H1 (cell line): ENCODE measurements at regions not wholly inside any gene's neighbourhood (a gene's known extent, or its start where the extent isn't known, plus 50 kb on each side); places are given as distances from the start of the nearest gene placed in this dataset.

ENCODE experiments used
- CTCF ChIA-PET: fragments of 300-600 bp; sonication (Branson Sonifier 250); formaldehyde crosslinking; loops from one replicate; lab custom pipeline; 2021; ENCODE audit not compliant: partially characterized antibody; lab: Charles Lee
- POLR2A ChIA-PET: fragments of 300-600 bp; sonication (Branson Sonifier 250); formaldehyde crosslinking; loops from one replicate; lab custom pipeline; 2021; ENCODE audit warnings: inconsistent platforms; ENCODE audit not compliant: partially characterized antibody; lab: Charles Lee
- DNase-seq, 2 experiments: peaks; one replicate each; pipeline versions ENCODE4 v3.0.0 to v3.0.0-alpha.2; 2010 to 2022; ENCODE audit warnings: low spot score in 2 of 2, low read depth in 1 of 2, mixed read lengths in 1 of 2
- FAIRE-seq: peaks from 2 replicates; lab custom pipeline; 2011; peaks lifted over from hg19 to GRCh38; lab: Jason Lieb, UNC
- H2AFZ ChIP-seq: 2 replicates; pipeline ENCODE4 v1.8.1; 2012; ENCODE audit warnings: low read length, inconsistent platforms
- H2AK5ac ChIP-seq: 2 replicates; pipeline ENCODE4 v1.6.1; 2013; ENCODE audit warnings: low read depth, low read length
- H2BK120ac ChIP-seq: replicated peaks from 2 replicates; pipeline ENCODE3; 2013; ENCODE audit warnings: low read depth, low read length, inconsistent platforms
- H2BK12ac ChIP-seq: 2 replicates; pipeline ENCODE4 v1.6.1; 2013; ENCODE audit warnings: low read depth, low read length
- H2BK15ac ChIP-seq: 2 replicates; pipeline ENCODE4 v1.6.1; 2013; ENCODE audit warnings: low read length
- H2BK20ac ChIP-seq: 2 replicates; pipeline ENCODE4 v1.6.1; 2013; ENCODE audit warnings: low read length
- H2BK5ac ChIP-seq: 2 replicates; pipeline ENCODE4 v1.6.1; 2013; ENCODE audit warnings: low read depth, low read length
- H3K14ac ChIP-seq: 2 replicates; pipeline ENCODE4 v1.6.1; 2013; ENCODE audit warnings: inconsistent platforms; ENCODE audit not compliant: insufficient read length
- H3K18ac ChIP-seq: 2 replicates; pipeline ENCODE4 v1.6.1; 2013; ENCODE audit warnings: low read length; ENCODE audit errors: extremely low read depth
- H3K23ac ChIP-seq: 2 replicates; pipeline ENCODE4 v1.6.1; 2013; ENCODE audit warnings: inconsistent platforms; ENCODE audit not compliant: insufficient read length
- H3K23me2 ChIP-seq: 2 replicates; pipeline ENCODE4 v1.6.1; 2013; ENCODE audit warnings: low read depth, low read length
- H3K27ac ChIP-seq: 2 replicates; pipeline ENCODE4 v1.6.1; 2011; ENCODE audit warnings: low read depth, low read length, inconsistent platforms
- H3K27me3 ChIP-seq, 4 experiments: replicated peaks in 1 of 4; 1 replicate in 1 of 4; 2 replicates in 3 of 4; pipeline versions ENCODE4 v1.6.1 to v1.8.1; 2011 to 2013; ENCODE audit warnings: low read length in 3 of 4, mild to moderate bottlenecking in 3 of 4, inconsistent platforms in 2 of 4, mixed read lengths in 2 of 4, moderate library complexity in 1 of 4; ENCODE audit not compliant: control insufficient read depth in 3 of 4, insufficient read depth in 3 of 4; ENCODE audit errors: extremely low read depth in 1 of 4
- H3K36me3 ChIP-seq, 4 experiments: 2 replicates each; pipeline versions ENCODE4 v1.6.1 to v1.8.1; 2011 to 2013; ENCODE audit warnings: mild to moderate bottlenecking in 4 of 4, low read length in 3 of 4, moderate library complexity in 2 of 4, control low read depth in 1 of 4, inconsistent platforms in 1 of 4; ENCODE audit not compliant: insufficient read depth in 4 of 4, control insufficient read depth in 2 of 4
- H3K4ac ChIP-seq: replicated peaks from 2 replicates; pipeline ENCODE3; 2013; ENCODE audit warnings: low read length, low read depth, mixed read lengths, inconsistent platforms; ENCODE audit not compliant: insufficient read length
- H3K4me1 ChIP-seq, 4 experiments: replicated peaks in 1 of 4; 1 replicate in 1 of 4; 2 replicates in 3 of 4; pipeline versions ENCODE4 v1.6.1 to v1.8.1; 2011 to 2013; ENCODE audit warnings: low read length in 3 of 4, inconsistent platforms in 2 of 4, mixed read lengths in 1 of 4; ENCODE audit not compliant: insufficient read depth in 4 of 4, control insufficient read depth in 3 of 4
- H3K4me2 ChIP-seq, 2 experiments: 2 replicates each; pipeline versions ENCODE4 v1.6.1 to v1.8.1; 2011 to 2013; ENCODE audit warnings: low read depth in 2 of 2, low read length in 2 of 2, control low read depth in 1 of 2, inconsistent platforms in 1 of 2, mild to moderate bottlenecking in 1 of 2; ENCODE audit not compliant: insufficient read depth in 1 of 2
- H3K4me3 ChIP-seq, 4 experiments: fragments of 200-600, 300-600 bp in 1 of 4; sonication (generic), shearing (Covaris generic), sonication (Bioruptor Twin) in 1 of 4; 2 replicates each; pipeline versions ENCODE4 v1.5.1 to v1.8.1; 2011 to 2016; ENCODE audit warnings: low read length in 4 of 4, low read depth in 3 of 4, control low read depth in 2 of 4, inconsistent platforms in 2 of 4, mild to moderate bottlenecking in 2 of 4, mixed read lengths in 1 of 4, moderate library complexity in 1 of 4; ENCODE audit not compliant: insufficient read depth in 2 of 4; ENCODE audit errors: extremely low read depth in 1 of 4
- H3K56ac ChIP-seq: replicated peaks from 2 replicates; pipeline ENCODE3; 2013; ENCODE audit warnings: low read depth, mild to moderate bottlenecking, mixed read lengths, low read length, inconsistent platforms; ENCODE audit not compliant: insufficient read length
- H3K79me1 ChIP-seq: 2 replicates; pipeline ENCODE4 v1.6.1; 2013; ENCODE audit warnings: low read depth, low read length, control low read depth
- H3K79me2 ChIP-seq, 2 experiments: 2 replicates each; pipeline versions ENCODE4 v1.6.1 to v1.8.1; 2012 to 2013; ENCODE audit warnings: low read length in 2 of 2, mild to moderate bottlenecking in 2 of 2, inconsistent platforms in 1 of 2; ENCODE audit not compliant: insufficient read depth in 2 of 2, control insufficient read depth in 1 of 2
- H3K9ac ChIP-seq, 4 experiments: replicated peaks in 1 of 4; 1 replicate in 1 of 4; 2 replicates in 3 of 4; pipeline versions ENCODE4 v1.6.1 to v1.8.1; 2011 to 2013; ENCODE audit warnings: low read depth in 3 of 4, low read length in 3 of 4, control low read depth in 2 of 4, mild to moderate bottlenecking in 2 of 4, moderate library complexity in 2 of 4, inconsistent platforms in 1 of 4; ENCODE audit errors: extremely low read depth in 1 of 4
- H3K9me3 ChIP-seq, 2 experiments: 2 replicates each; pipeline versions ENCODE4 v1.6.1 to v1.8.1; 2012 to 2013; ENCODE audit warnings: mild to moderate bottlenecking in 2 of 2, moderate library complexity in 2 of 2, control low read depth in 1 of 2, inconsistent platforms in 1 of 2, low read depth in 1 of 2, low read length in 1 of 2, mixed read lengths in 1 of 2; ENCODE audit not compliant: insufficient read depth in 2 of 2
- H4K20me1 ChIP-seq, 2 experiments: replicated peaks in 1 of 2; 2 replicates each; pipeline versions ENCODE3 to v1.8.1; 2011 to 2013; ENCODE audit warnings: inconsistent platforms in 2 of 2, low read length in 2 of 2, mild to moderate bottlenecking in 1 of 2; ENCODE audit not compliant: insufficient read depth in 2 of 2, control insufficient read depth in 1 of 2
- H4K5ac ChIP-seq: 2 replicates; pipeline ENCODE4 v1.6.1; 2013; ENCODE audit warnings: low read length, low read depth, mixed read lengths, inconsistent platforms; ENCODE audit not compliant: insufficient read length
- H4K8ac ChIP-seq: 2 replicates; pipeline ENCODE4 v1.8.0; 2013; ENCODE audit warnings: mild to moderate bottlenecking, moderate library complexity, low read length, inconsistent platforms; ENCODE audit not compliant: insufficient read depth; ENCODE audit errors: extremely low read depth
- H4K91ac ChIP-seq: replicated peaks from 2 replicates; pipeline ENCODE3; 2013; ENCODE audit warnings: low read length, mixed read lengths, inconsistent platforms; ENCODE audit not compliant: insufficient read length
- ATF3 ChIP-seq: IDR thresholded peaks from 2 replicates; pipeline ENCODE4 v1.6.1; 2011; ENCODE audit warnings: low read depth, mild to moderate bottlenecking, low read length; ENCODE audit not compliant: insufficient read depth
- BCL11A ChIP-seq, 2 experiments: IDR thresholded peaks; one replicate each; pipeline ENCODE4 v1.6.1; 2011; ENCODE audit warnings: low read depth in 2 of 2, low read length in 2 of 2, mild to moderate bottlenecking in 2 of 2
- KDM4A ChIP-seq: IDR thresholded peaks from one replicate; pipeline ENCODE4 v1.7.1; 2012; ENCODE audit warnings: low read depth, mild to moderate bottlenecking, moderate library complexity, low read length, inconsistent platforms; ENCODE audit not compliant: severe bottlenecking
- POLR2AphosphoS5 ChIP-seq: IDR thresholded peaks from 2 replicates; pipeline ENCODE4 v1.6.1; 2011; ENCODE audit warnings: low read depth, low read length
- RBBP5 ChIP-seq: IDR thresholded peaks from 2 replicates; pipeline ENCODE4 v1.7.1; 2012; ENCODE audit warnings: low read depth, mild to moderate bottlenecking, inconsistent platforms, low read length, moderate library complexity, borderline replicate concordance
- RFX5 ChIP-seq: IDR thresholded peaks from 2 replicates; pipeline ENCODE4 v1.6.1; 2011; ENCODE audit warnings: low read depth, low read length, improper control_type of control experiment, borderline replicate concordance
- RXRA ChIP-seq: IDR thresholded peaks from 2 replicates; pipeline ENCODE4 v1.6.1; 2011; ENCODE audit warnings: low read depth, mild to moderate bottlenecking, low read length, moderate library complexity; ENCODE audit not compliant: insufficient read depth
- SP1 ChIP-seq: IDR thresholded peaks from 2 replicates; pipeline ENCODE4 v1.6.1; 2011; ENCODE audit warnings: low read depth, low read length
- USF2 ChIP-seq: IDR thresholded peaks from 2 replicates; pipeline ENCODE4 v1.6.1; 2011; ENCODE audit warnings: low read length, improper control_type of control experiment
- ZNF274 ChIP-seq: IDR thresholded peaks from 2 replicates; pipeline ENCODE4 v1.7.0; 2012; ENCODE audit warnings: low read length, borderline replicate concordance; ENCODE audit errors: extremely low read depth
- WGBS, 2 experiments: shearing (Covaris generic) in 1 of 2; methylation state at CpG; one replicate each; pipeline versions ENCODE4 v1.1.6 to v1.1.7; 2013 to 2015; ENCODE audit warnings: low lambda C conversion rate in 2 of 2, mixed read lengths in 2 of 2, inconsistent platforms in 1 of 2, low coverage in 1 of 2, missing lambda C conversion rate in 1 of 2; ENCODE audit not compliant: insufficient replicate concordance in 2 of 2, insufficient coverage in 1 of 2, insufficient read length in 1 of 2; ENCODE audit errors: extremely low coverage in 1 of 2, missing lambda C conversion rate in 1 of 2; 5-methylcytosine and 5-hydroxymethylcytosine counted together

GRCh38 chr3:36600404-36600803 is 163.9 kb downstream of the DCLK3 start:
- no peak overlapping the region for H2BK15ac ChIP-seq
- H3K79me2 ChIP-seq, result no peaks in the 10 kb centered on the region
- no peaks in the 10 kb centered on the region for H3K9me3 ChIP-seq
- H2BK120ac ChIP-seq, result no peak overlapping the region
- H3K4me3 ChIP-seq, result no peak overlapping the region
- H3K56ac ChIP-seq, result no peak overlapping the region
- no peak for DNase-seq
- no peak for TF ChIP-seq POLR2AphosphoS5
- no peak for TF ChIP-seq RFX5
- no peak for TF ChIP-seq SP1
- no peak for TF ChIP-seq RXRA
- TF ChIP-seq ZNF274, result no peak
- TF ChIP-seq BCL11A (IDR thresholded peaks at IDR 0.05; ENCODE audit: low read depth in 2 of 2, low read length in 2 of 2), result no peak
- TF ChIP-seq KDM4A, result no peak
- no peak for TF ChIP-seq RBBP5
- no peak for TF ChIP-seq ATF3
- TF ChIP-seq USF2, result no peak
- no peak overlapping the region for H2BK20ac ChIP-seq
- no peak overlapping the region for H4K91ac ChIP-seq
- H3K27me3 ChIP-seq, result no peaks in the 10 kb centered on the region
- no peak overlapping the region for H3K14ac ChIP-seq
- H3K4me2 ChIP-seq, result no peak overlapping the region
- H3K18ac ChIP-seq, result no peak overlapping the region
- H2AFZ ChIP-seq, result no peak overlapping the region
- no peak overlapping the region for H3K4ac ChIP-seq
- no peak overlapping the region for H3K23ac ChIP-seq
- no peak for FAIRE-seq
- H3K36me3 ChIP-seq, result no peaks in the 10 kb centered on the region
- WGBS, 2 experiments, result 96% methylated on average over 3 of the region's 3 CpGs; no CpG with 5 or more reads in 1 of the 2 experiments
- H3K23me2 ChIP-seq, result no peaks in the 10 kb centered on the region
- no peaks in the 10 kb centered on the region for H3K4me1 ChIP-seq
- no peak overlapping the region for H4K8ac ChIP-seq
- H4K20me1 ChIP-seq, result no peaks in the 10 kb centered on the region
- H3K27ac ChIP-seq, result no peak overlapping the region
- no peak overlapping the region for H3K9ac ChIP-seq
- H2AK5ac ChIP-seq, result no peak overlapping the region
- H2BK12ac ChIP-seq, result no peak overlapping the region
- ChIA-PET CTCF (interaction anchor here (0.9 to 1.2 kb wide), 2 partner anchors 9 to 105 kb away, joined by 3 read pairs; no protein-coding TSS in a partner anchor), POLR2A (no interaction called here)
- no peaks in the 10 kb centered on the region for H3K79me1 ChIP-seq
- no peak overlapping the region for H2BK5ac ChIP-seq
- no peak overlapping the region for H4K5ac ChIP-seq
